ENCODE measurements at regions not wholly inside any gene's neighbourhood (a gene's known extent, or its start where the extent isn't known, plus 50 kb on each side); places are given as distances from the start of the nearest gene placed in this dataset.
A peak's percentile ranks its signal among the peaks of the same experiment; 100 is the strongest.
"Not testable (repeated sequence)": the region's sequence is repeated elsewhere in the genome, so short reads cannot be mapped to it uniquely, and the experiment has no call there.

DNA sequence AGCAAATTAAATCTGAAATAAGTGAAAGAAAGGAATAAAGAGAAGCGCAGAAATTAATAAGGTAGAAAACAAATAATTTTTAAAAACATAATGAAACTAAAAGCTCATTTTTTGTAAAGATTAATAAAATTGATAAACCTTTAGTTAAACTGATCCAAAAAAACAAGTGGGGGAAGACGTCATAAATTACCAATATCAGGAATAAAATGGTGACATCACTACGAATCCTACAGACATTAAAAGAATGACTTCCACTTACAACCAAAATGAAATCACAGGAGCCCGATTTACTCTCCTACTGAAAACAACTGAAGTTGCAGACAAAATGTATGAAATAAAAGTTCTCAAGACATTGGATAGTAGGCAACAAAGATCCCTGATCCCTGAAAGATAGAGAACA, 68.1 kb upstream of the IFFO2 start:
- Mint-ChIP-seq H3K4me1 (ENCODE audit: low read depth) (peaks cover 3% of the 10 kb centered on the region), H3K27me3 (peaks cover 2% of the 10 kb centered on the region), H3K4me3 (no peak overlapping the region), H3K9me3 (ENCODE audit: low read depth) (peaks cover 13% of the 10 kb centered on the region), H3K27ac (no peak overlapping the region), H3K36me3 (peaks cover 3% of the 10 kb centered on the region)

DNA sequence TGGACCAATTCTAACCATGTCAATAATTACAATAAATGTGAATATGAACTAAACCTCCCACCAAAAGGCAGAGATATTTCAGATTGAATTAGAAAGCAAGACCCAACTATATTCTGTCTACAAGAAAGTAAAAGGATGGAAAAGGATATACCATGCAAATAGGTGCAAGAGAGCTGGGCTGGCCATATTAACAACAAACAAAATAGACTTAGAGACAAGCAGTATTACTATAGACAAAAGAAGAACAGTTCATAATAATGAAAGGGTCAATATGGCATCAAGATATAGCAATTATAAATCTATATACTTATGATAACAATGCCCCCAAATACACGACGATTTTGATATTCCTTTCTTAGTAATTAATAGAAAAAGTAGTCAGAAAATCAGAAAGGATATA, 67.3 kb upstream of the IFFO2 start:
- Mint-ChIP-seq H3K36me3 (peaks cover 6% of the 10 kb centered on the region), H3K9me3 (ENCODE audit: low read depth) (peaks cover 13% of the 10 kb centered on the region), H3K27ac (no peak overlapping the region), H3K4me1 (ENCODE audit: low read depth) (peaks cover 3% of the 10 kb centered on the region), H3K4me3 (no peak overlapping the region), H3K27me3 (peaks cover 2% of the 10 kb centered on the region)

DNA sequence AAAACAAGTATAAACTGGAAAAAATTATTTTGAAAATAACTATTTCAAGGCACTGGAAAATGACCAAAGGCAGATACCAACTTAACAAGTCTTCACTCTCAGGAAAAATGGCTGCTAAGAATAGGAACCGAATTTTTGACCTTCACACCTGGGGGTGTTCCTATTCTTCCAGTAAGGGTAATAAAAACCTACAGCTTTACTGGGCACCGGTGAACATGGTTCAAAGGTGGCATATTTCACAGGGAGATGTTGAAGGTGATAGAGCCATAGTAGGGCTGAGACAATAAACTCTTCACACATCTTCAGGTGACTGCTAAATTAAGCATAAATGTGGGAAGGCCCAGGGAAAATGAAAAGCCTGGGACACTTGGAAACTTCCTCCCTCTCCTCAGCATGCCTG, 65.4 kb upstream of the IFFO2 start:
- no peaks in the 10 kb centered on the region for H3K27me3 Mint-ChIP-seq
- no peak overlapping the region for H3K27ac Mint-ChIP-seq
- peaks cover 6% of the 10 kb centered on the region for H3K36me3 Mint-ChIP-seq
- no peaks in the 10 kb centered on the region for H3K4me1 Mint-ChIP-seq (ENCODE audit: low read depth)
- H3K9me3 Mint-ChIP-seq (ENCODE audit: low read depth), result peaks cover 13% of the 10 kb centered on the region
- H3K4me3 Mint-ChIP-seq, result no peak overlapping the region

DNA sequence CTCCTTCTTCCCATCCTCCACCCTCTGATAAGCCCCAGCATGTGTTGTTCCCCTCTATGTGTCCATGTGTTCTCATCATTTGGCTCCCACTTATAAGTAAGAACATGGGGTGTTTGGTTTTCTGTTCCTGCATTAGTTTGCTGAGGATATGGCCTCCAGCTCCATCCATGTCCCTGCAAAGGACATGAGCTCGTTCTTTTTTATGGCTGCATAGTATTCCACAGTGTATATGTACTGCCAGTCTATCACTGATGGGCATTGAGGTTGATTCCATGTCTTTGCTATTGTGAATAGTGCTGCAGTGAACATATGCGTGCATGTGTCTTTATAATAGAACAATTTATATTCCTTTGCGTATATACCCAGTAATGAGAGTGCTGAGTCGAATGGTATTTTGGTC, 62.8 kb upstream of the IFFO2 start:
- H3K27ac Mint-ChIP-seq; H3K36me3 Mint-ChIP-seq; H3K4me3 Mint-ChIP-seq; H3K4me1 Mint-ChIP-seq (ENCODE audit: low read depth); H3K27me3 Mint-ChIP-seq; H3K9me3 Mint-ChIP-seq (ENCODE audit: low read depth): not testable (repeated sequence)

DNA sequence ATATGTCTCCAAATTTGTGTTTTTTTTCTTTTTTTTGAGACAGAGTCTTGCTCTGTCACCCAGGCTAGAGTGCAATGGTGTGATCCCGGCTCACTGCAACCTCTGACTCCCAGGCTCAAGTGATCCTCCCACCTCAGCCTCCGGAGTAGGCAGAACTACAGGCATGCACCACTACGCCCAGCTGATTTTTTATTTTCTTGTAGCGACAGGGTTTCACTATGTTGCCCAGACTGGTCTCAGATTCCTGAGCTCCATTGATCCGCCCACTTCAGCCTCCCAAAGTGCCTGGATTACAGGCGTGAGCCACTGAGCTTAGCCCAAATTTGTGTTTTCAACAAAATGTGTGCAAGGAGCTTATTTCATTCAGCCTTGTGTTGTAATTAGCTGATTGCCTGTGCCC, 59.0 kb upstream of the IFFO2 start:
- Mint-ChIP-seq H3K4me3 (no peak overlapping the region), H3K27me3 (no peaks in the 10 kb centered on the region), H3K27ac (no peak overlapping the region), H3K9me3 (ENCODE audit: low read depth) (no peaks in the 10 kb centered on the region), H3K36me3 (peaks cover 3% of the 10 kb centered on the region), H3K4me1 (ENCODE audit: low read depth) (peaks cover 17% of the 10 kb centered on the region)

DNA sequence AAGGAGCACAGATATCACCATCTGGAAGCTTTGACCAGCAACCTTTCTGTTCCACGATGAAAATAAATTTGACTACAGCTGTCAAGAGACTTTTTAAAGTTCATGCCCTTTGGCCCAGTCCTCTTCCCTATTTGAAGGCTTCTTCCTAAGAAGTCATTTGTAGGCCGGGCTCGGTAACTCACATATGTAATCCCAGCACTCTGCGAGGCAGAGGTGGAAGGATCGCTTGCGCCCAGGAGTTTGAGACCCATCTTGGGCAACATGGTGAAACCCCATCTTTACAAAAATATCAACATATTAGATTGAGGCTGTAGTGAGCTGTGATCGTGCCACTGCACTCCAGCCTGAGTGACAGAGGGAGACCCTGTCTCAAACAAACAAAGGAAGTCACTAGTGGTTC, 58.3 kb upstream of the IFFO2 start:
- H3K4me3 Mint-ChIP-seq, result no peak overlapping the region
- no peak overlapping the region for H3K27ac Mint-ChIP-seq
- no peaks in the 10 kb centered on the region for H3K27me3 Mint-ChIP-seq
- H3K4me1 Mint-ChIP-seq (ENCODE audit: low read depth), result peaks cover 23% of the 10 kb centered on the region
- no peaks in the 10 kb centered on the region for H3K9me3 Mint-ChIP-seq (ENCODE audit: low read depth)
- peaks cover 3% of the 10 kb centered on the region for H3K36me3 Mint-ChIP-seq

DNA sequence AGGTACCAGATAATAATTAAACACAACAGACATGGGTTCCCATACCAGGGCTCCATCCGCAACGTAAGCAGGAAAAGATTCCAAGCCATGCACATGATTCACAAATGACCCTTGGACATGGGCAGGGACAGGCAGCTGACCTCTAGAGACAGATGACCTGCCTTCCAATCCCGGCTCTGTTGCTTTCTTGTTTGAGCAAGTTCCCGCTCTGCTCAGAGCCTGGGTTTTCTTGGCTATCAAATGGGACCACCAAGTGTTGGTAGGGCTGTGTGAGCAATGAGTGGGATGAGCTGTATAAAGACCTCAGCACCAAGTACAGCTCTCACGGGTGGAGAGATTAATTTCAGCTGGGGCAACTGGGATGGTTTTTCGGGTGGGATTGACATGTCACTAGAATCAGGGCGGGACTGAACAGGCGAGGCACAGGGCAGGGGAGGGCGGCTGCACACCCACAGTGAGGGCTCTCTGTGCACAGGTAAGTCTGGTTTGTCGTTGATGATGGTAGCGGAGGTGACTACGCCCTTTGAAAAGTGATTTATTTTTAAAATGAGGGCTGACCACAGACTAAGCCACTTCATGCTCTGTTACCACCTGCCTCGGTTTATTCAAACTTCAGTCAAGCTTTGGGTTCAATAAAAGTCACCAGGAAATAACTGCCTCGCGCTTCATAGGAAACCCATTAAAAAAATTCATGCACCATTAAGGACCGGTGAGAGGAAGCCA, 57.5 kb upstream of the IFFO2 start:
- Mint-ChIP-seq H3K4me3 (no peak overlapping the region), H3K36me3 (no peaks in the 10 kb centered on the region), H3K9me3 (ENCODE audit: low read depth) (no peaks in the 10 kb centered on the region), H3K27me3 (no peaks in the 10 kb centered on the region), H3K27ac (no peak overlapping the region), H3K4me1 (ENCODE audit: low read depth) (peaks cover 27% of the 10 kb centered on the region)

DNA sequence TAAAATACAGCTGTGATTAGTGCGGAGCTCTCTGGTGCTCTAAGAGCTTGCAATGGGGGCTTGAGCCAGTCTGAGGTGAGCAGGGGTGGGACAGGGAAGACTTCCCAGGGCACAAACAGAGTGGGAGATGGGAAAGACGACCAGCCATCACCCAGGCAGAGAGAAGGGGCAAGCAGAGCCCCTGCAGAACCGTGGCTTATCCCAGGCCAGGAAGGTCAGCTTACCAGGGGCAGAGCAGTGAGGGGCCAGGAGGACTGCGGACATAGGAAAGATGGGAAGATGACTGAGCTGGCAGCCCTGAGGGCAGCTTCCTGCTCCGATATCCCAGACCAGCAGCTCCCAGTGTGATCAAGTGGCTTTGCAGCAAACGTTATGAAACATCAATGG, 55.4 kb upstream of the IFFO2 start:
- H3K9me3 Mint-ChIP-seq (ENCODE audit: low read depth), result no peaks in the 10 kb centered on the region
- peaks cover 27% of the 10 kb centered on the region for H3K4me1 Mint-ChIP-seq (ENCODE audit: low read depth)
- no peaks in the 10 kb centered on the region for H3K36me3 Mint-ChIP-seq
- H3K27ac Mint-ChIP-seq, result peak overlapping the region; percentile 81
- peak overlapping the region; percentile 43 for H3K4me3 Mint-ChIP-seq
- H3K27me3 Mint-ChIP-seq, result no peaks in the 10 kb centered on the region

DNA sequence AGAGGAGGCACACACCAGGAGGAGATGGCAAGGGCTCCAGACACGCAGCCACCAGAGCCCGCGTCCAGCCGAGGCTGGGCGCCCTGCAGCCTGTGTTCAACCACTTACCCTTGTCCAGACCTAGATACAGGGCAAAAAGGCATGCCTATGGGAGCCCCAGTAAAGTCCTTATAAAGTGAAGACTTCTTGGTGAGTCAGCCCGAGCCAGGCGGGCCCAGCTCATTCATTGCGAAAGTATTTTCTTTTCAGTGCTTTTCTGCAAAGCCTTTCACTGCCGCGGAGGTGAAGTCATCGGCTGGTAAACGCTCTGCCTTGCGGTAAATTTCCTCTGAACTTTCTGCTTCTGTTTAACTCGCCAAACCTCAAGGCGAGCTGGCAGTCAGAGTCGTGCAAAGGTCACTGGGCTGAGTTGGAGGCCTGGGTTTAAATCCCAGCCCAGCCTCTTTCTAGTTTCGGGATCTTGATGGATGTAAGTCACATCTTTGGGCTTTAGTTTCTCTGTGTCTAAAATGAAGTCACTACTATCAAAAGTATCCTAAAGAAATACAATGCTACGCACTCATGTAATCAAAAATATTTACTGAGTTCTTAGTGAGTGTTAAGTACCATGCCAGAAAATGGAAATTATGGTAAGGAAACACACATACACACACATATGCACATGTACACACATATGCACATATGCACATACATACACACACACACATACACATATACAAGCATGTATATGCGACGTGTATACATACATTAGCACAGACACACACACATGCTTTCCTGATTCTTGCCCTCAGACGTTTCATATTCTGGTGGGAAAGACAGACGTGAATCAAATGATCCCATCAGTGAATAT, 54.7 kb upstream of the IFFO2 start:
- Mint-ChIP-seq H3K27ac (peak overlapping the region; percentile 81), H3K4me3 (peak overlapping the region; percentile 43), H3K27me3 (no peaks in the 10 kb centered on the region), H3K36me3 (no peaks in the 10 kb centered on the region), H3K9me3 (ENCODE audit: low read depth) (no peaks in the 10 kb centered on the region), H3K4me1 (ENCODE audit: low read depth) (peaks cover 27% of the 10 kb centered on the region)

DNA sequence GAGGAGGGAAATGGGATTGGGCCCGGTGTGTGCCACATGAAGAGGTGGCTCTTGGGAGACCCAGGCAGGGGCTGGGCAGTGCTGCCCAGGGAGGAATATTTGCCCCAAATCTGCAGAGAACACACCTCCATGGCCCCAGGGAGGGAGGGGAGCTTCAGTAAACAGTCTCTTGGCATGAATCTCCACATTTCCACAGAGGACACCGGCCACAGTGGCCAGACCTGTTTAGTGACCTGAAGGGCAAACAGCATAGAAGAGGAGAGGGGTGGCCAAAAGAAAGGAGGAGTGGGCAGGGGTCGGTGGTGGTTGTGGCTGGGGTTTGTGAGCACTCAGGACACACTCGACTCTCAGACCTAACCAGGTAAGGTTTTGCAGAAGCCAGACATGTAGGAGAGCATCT, 54.0 kb upstream of the IFFO2 start:
- H3K9me3 Mint-ChIP-seq (ENCODE audit: low read depth), result no peaks in the 10 kb centered on the region
- no peaks in the 10 kb centered on the region for H3K36me3 Mint-ChIP-seq
- no peaks in the 10 kb centered on the region for H3K27me3 Mint-ChIP-seq
- peaks cover 27% of the 10 kb centered on the region for H3K4me1 Mint-ChIP-seq (ENCODE audit: low read depth)
- no peak overlapping the region for H3K4me3 Mint-ChIP-seq
- peak overlapping the region; percentile 81 for H3K27ac Mint-ChIP-seq

DNA sequence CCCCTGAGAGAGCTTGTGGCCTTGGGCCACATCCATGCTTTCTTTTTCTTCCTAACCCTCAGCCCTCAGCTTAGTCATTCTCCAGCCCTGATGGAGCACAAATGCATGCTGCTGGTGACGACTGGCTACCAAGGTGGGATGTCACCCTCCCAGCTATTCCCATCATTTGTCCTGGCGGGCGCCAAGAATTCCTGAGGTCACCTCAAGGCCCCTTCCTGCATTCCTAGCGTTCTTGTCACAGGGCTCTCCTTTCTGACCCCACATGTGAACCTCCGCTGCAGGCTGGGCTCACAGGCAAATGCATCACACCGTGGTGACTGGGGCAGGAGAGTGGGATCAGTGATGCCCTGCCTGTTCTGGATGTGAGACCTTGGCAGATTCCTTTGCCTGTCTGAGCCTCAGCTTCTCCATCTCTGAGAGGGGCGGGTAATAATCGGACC, 53.4 kb upstream of the IFFO2 start:
- Mint-ChIP-seq H3K27me3 (no peaks in the 10 kb centered on the region), H3K4me3 (no peak overlapping the region)

DNA sequence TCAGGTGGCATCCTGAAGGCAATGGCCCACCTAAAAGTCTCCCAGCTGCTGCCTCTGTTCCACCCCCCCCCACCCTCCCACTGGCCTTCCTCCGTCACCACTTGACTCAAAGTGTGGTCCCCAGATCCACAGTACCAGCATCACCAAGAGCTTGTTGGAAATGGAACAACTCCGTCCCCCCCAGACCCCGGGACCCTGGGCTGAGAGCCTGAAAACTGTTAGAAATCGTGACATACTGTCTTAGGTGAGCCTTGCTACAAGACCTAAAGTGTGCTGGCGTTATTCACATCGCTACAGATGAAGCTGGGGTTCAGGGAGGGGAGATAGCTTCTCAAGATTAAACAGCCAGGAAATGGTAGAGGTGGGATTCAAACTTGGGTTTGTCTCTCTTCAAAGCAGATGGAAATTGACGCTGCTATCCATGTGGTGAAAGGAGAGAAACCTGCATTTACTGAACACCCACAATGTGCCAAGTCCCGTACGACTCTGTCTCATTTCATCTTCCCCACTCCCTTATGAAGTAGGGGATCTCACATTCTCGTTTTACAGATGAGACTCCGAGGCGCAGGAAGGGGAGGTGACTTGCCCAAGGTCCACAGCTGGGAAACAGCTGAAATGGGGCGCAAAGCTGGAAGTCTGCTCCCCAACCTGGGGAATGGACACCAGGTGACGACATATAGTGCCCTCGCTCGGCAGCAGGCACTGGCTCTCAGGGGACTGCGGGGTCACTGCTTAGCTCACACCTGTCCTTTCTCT, 52.8 kb upstream of the IFFO2 start:
- H3K4me3 Mint-ChIP-seq, result no peak overlapping the region
- no peak overlapping the region for H3K27ac Mint-ChIP-seq
- H3K4me1 Mint-ChIP-seq (ENCODE audit: low read depth), result peaks cover 27% of the 10 kb centered on the region
- H3K27me3 Mint-ChIP-seq, result no peaks in the 10 kb centered on the region
- H3K9me3 Mint-ChIP-seq (ENCODE audit: low read depth), result no peaks in the 10 kb centered on the region
- no peaks in the 10 kb centered on the region for H3K36me3 Mint-ChIP-seq

More for the DNA sequence above, 53.4 kb upstream of the IFFO2 start:
- H3K9me3 Mint-ChIP-seq (ENCODE audit: low read depth), result no peaks in the 10 kb centered on the region
- H3K27ac Mint-ChIP-seq, result peak overlapping the region; percentile 72
- no peaks in the 10 kb centered on the region for H3K36me3 Mint-ChIP-seq
- peaks cover 27% of the 10 kb centered on the region for H3K4me1 Mint-ChIP-seq (ENCODE audit: low read depth)

DNA sequence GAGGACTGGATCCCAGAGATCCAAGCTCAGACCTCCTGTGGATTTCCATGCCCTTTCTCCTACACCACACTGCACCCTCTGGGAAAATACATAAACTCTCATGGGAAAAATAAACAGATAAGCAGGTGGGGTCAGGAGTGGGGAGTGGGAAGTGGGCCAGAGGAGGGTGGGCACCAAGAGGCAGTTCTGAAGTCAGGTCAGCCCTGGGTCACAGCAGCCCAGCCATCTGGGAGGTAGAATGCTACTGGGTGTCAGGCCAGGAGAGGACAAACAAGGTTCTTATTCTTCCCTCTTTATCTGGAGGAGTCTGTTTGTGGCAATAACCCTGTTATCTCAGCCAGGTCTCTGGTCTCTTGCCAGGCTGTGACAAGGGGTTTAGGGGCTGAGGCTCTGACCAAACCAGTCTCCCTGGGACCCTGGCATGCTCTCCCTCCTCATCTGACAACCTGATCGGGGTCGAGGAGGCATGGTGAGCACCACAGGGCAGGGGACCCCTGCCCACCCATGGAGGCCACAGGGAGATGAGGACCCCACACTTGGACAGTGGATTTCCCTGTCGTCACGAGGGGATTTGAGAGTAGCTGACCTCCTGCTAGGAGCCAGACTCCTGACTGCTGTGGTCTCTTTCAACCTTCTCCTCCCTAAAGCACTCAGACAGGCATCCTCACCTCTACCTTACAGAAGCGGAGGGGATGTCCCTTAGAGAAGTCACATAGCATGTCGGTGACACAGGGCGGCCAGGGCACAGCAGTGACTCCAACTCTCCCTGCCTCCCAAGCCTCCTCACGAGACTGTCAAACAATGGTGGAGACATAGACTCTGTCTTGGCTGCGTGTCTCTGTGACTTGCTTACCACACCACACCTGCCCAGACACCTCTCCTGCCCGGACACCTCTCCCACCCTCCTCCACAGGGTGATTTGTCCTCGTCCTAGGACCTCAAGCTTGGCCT, 51.3 kb upstream of the IFFO2 start:
- Mint-ChIP-seq H3K4me3 (no peak overlapping the region), H3K27me3 (no peaks in the 10 kb centered on the region), H3K36me3 (peaks cover 3% of the 10 kb centered on the region), H3K9me3 (ENCODE audit: low read depth) (no peaks in the 10 kb centered on the region), H3K27ac (no peak overlapping the region), H3K4me1 (ENCODE audit: low read depth) (peaks cover 37% of the 10 kb centered on the region)

DNA sequence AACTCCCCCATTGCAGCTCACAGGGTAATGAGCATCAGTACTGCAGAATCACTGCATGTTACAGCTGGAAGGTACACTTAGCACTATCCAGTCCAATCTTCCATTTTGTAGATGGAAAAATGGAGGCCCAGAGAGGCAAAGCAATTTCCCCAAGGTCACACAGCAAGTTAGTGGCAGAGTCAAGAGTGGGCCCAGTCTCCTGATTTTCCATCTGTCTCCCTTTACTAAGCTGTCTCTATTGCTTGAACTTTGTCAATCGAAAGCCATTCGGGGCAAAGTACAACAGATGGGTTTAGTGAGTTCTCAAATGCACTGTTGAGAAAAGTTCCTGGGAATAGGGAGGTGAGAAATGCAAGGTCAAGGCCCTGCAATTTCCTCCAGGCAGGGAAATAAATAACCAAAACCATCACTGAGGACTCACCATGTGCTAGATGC, 50.4 kb upstream of the IFFO2 start:
- H3K27me3 Mint-ChIP-seq, result no peaks in the 10 kb centered on the region
- no peak overlapping the region for H3K27ac Mint-ChIP-seq
- H3K4me3 Mint-ChIP-seq, result no peak overlapping the region
- peaks cover 3% of the 10 kb centered on the region for H3K9me3 Mint-ChIP-seq (ENCODE audit: low read depth)
- H3K36me3 Mint-ChIP-seq, result peaks cover 3% of the 10 kb centered on the region
- peaks cover 34% of the 10 kb centered on the region for H3K4me1 Mint-ChIP-seq (ENCODE audit: low read depth)

All from activated naive CD8-positive, alpha-beta T cell (primary cell).